Kidney (tissue), 13 donors: ENCODE measurements at regions not wholly inside any gene's neighbourhood (a gene's known extent, or its start where the extent isn't known, plus 50 kb on each side); places are given as distances from the start of the nearest gene placed in this dataset.

Experiments
- DNase-seq, 5 donors: peaks; one replicate each; pipeline ENCODE4 v3.0.0-alpha.2; 2013 to 2020
- FAIRE-seq: peaks from 2 replicates; lab custom pipeline; 2012; peaks lifted over from hg19 to GRCh38; lab: Jason Lieb, UNC
- H3K27ac ChIP-seq, 2 donors: one replicate each; pipeline ENCODE4 v1.7.0; 2013; ENCODE audit warnings: low read depth in 2 of 2, low read length in 2 of 2, inconsistent platforms in 1 of 2
- H3K27me3 ChIP-seq: one replicate; pipeline ENCODE4 v1.7.1; 2013; ENCODE audit warnings: low read length, inconsistent platforms; ENCODE audit not compliant: control insufficient read depth, insufficient read depth
- H3K36me3 ChIP-seq, 3 donors: one replicate each; pipeline versions ENCODE4 v1.7.0 to v1.7.1; 2013; ENCODE audit warnings: low read length in 3 of 3, control low read depth in 1 of 3, inconsistent platforms in 1 of 3; ENCODE audit not compliant: insufficient read depth in 3 of 3, control insufficient read depth in 2 of 3
- H3K4me1 ChIP-seq, 3 donors: one replicate each; pipeline versions ENCODE4 v1.7.0 to v1.7.1; 2013; ENCODE audit warnings: low read length in 3 of 3, inconsistent platforms in 1 of 3, low read depth in 1 of 3; ENCODE audit not compliant: control insufficient read depth in 2 of 3, insufficient read depth in 2 of 3
- H3K4me3 ChIP-seq, 3 donors: one replicate each; pipeline versions ENCODE4 v1.7.0 to v1.8.1; 2013; ENCODE audit warnings: low read length in 3 of 3, control low read depth in 1 of 3, inconsistent platforms in 1 of 3
- H3K9ac ChIP-seq, 3 donors: one replicate each; pipeline versions ENCODE4 v1.7.0 to v1.7.1; 2013; ENCODE audit warnings: low read length in 3 of 3, control low read depth in 1 of 3, inconsistent platforms in 1 of 3
- H3K9me3 ChIP-seq, 3 donors: one replicate each; pipeline versions ENCODE4 v1.7.0 to v1.7.1; 2013; ENCODE audit warnings: low read length in 3 of 3, control low read depth in 1 of 3, inconsistent platforms in 1 of 3; ENCODE audit not compliant: control insufficient read depth in 2 of 3, insufficient read depth in 1 of 3
- intact Hi-C: fragments of 100-400 bp; cut with DNase I; formaldehyde crosslinking; loops from one replicate; pipeline ENCODE4 v1.11.1; 2022
- TF ChIP-seq, protein P1 (sequence below): IDR thresholded peaks from 3 replicates; pipeline ENCODE4 v1.5.1; 2012; ENCODE audit warnings: mild to moderate bottlenecking, moderate library complexity, borderline replicate concordance; ENCODE audit not compliant: insufficient read depth; ENCODE audit errors: extremely low read depth
- donor health status: control.
- donor health status: control.
- donor health status: control.
- donor health status: control.
- donor health status: control.
- donor health status: DM: yes; HTN: yes; CAD: no.
- donor health status: Normal renal cell carcinoma (clear cell type).

DNA sequence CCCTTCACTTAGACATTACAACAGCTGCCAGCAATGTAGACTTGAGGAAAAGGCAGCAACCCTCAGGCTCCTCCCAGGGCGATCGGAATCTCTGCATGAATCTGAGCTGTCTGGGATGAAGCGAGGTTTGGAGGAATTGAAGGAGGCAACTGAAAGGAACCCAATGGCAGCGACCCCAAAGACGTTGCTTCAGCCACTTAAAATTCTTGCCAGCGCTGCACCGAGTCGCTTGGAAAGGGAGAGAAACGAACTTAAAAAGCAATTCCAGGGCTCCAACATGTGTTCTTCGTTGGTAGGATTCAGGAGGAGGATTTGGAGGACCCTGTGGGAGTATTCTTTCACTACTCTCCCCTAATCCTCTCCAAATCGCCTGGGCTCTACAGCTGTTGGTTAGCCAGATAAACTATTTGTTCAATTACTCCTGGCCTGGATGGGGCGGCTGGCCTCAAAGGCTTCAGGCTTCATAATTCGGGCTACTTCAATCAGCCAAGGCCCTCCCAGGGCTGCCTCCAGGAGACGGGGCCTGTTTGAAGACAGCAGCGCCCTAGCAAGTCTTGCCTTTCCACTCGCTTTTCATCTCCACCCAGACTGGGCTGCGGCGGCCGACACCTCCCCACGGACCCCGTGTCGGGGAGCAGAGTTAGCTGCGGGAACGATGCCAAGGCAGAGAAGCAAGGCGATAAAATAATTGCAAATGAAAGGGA, 72.4 kb upstream of the TMEM45B start:
- TF ChIP-seq, protein P1, sequence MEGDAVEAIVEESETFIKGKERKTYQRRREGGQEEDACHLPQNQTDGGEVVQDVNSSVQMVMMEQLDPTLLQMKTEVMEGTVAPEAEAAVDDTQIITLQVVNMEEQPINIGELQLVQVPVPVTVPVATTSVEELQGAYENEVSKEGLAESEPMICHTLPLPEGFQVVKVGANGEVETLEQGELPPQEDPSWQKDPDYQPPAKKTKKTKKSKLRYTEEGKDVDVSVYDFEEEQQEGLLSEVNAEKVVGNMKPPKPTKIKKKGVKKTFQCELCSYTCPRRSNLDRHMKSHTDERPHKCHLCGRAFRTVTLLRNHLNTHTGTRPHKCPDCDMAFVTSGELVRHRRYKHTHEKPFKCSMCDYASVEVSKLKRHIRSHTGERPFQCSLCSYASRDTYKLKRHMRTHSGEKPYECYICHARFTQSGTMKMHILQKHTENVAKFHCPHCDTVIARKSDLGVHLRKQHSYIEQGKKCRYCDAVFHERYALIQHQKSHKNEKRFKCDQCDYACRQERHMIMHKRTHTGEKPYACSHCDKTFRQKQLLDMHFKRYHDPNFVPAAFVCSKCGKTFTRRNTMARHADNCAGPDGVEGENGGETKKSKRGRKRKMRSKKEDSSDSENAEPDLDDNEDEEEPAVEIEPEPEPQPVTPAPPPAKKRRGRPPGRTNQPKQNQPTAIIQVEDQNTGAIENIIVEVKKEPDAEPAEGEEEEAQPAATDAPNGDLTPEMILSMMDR: no peak
- no peak overlapping the region for H3K27ac ChIP-seq
- DNase-seq: peak in 1 of 5 donors; percentile 37
- no peaks in the 10 kb centered on the region for H3K36me3 ChIP-seq
- no peaks in the 10 kb centered on the region for H3K9me3 ChIP-seq
- FAIRE-seq: no peak
- intact Hi-C loops: no loop called here
- no peak overlapping the region for H3K4me3 ChIP-seq
- no peak overlapping the region for H3K9ac ChIP-seq
- no peaks in the 10 kb centered on the region for H3K27me3 ChIP-seq
- peaks cover 0 to 4% (median 2%) of the 10 kb centered on the region in 3 donors for H3K4me1 ChIP-seq

GRCh38 chr11:129747071-129747470, 68.6 kb upstream of the TMEM45B start:
- H3K4me1 ChIP-seq: peaks cover 0 to 10% (median 4%) of the 10 kb centered on the region in 3 donors
- no peaks in the 10 kb centered on the region for H3K9me3 ChIP-seq
- H3K4me3 ChIP-seq: no peak overlapping the region
- TF ChIP-seq, protein P1: no peak
- intact Hi-C loops: no loop called here
- no peaks in the 10 kb centered on the region for H3K36me3 ChIP-seq
- DNase-seq: no peak
- no peak overlapping the region for H3K27ac ChIP-seq
- H3K27me3 ChIP-seq: no peaks in the 10 kb centered on the region
- no peak overlapping the region for H3K9ac ChIP-seq
- FAIRE-seq: no peak

DNA sequence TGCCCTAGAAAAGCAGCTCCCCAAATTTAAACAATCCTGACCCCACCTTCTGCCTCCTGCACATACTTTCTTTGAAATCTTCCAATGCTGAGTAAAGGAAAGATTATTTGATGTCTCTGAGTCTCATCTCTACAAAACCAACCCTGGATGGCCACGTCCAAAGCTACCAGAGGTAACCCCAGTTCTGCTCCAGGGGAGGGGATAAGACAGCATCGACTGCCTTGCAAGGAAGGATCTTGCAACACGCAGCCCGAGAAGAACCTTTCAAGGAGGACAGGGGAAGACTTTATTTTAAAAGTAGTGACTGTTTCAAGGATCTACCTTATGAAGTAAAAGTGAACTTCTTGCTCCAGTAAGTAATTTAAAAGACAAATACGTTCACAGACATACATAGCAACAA, 66.5 kb upstream of the TMEM45B start:
- no peak overlapping the region for H3K27ac ChIP-seq
- intact Hi-C loops: no loop called here
- H3K9me3 ChIP-seq: no peaks in the 10 kb centered on the region
- H3K27me3 ChIP-seq: no peaks in the 10 kb centered on the region
- H3K4me3 ChIP-seq: no peak overlapping the region
- no peak for DNase-seq
- H3K9ac ChIP-seq: no peak overlapping the region
- H3K4me1 ChIP-seq: peaks cover 0 to 10% (median 4%) of the 10 kb centered on the region in 3 donors
- H3K36me3 ChIP-seq: no peaks in the 10 kb centered on the region
- TF ChIP-seq, protein P1: no peak
- no peak for FAIRE-seq
